GM21723 (cell line): ENCODE measurements at regions not wholly inside any gene's neighbourhood (a gene's known extent, or its start where the extent isn't known, plus 50 kb on each side); places are given as distances from the start of the nearest gene placed in this dataset.

Source experiments
- ATAC-seq: cut with Tn5 transposase; IDR thresholded peaks from one replicate; pipeline ENCODE4 v1.9.1; 2021; ENCODE audit warnings: mild to moderate bottlenecking, moderate library complexity; ENCODE audit not compliant: unreplicated experiment

- no peak for ATAC-seq
Observed at GRCh38 chr17:77358801-77359200, 218.0 kb downstream of the SEC14L1 start.

GRCh38 chr17:77359236-77359635 lies 218.5 kb downstream of the SEC14L1 start:
- ATAC-seq: no peak

- ATAC-seq: no peak
Observed at GRCh38 chr17:77361986-77362620, 221.3 kb downstream of the SEC14L1 start.

GRCh38 chr17:77363821-77364361 lies 223.1 kb downstream of the SEC14L1 start:
- no peak for ATAC-seq

GRCh38 chr17:77364381-77364911 lies 223.7 kb downstream of the SEC14L1 start:
- ATAC-seq: no peak

- no peak for ATAC-seq
Observed at GRCh38 chr17:77364941-77365583, 224.3 kb downstream of the SEC14L1 start.

- no peak for ATAC-seq
Observed at GRCh38 chr17:77365584-77366186, 224.9 kb downstream of the SEC14L1 start.

- ATAC-seq: no peak
Observed at GRCh38 chr17:77366206-77366557, 225.4 kb downstream of the SEC14L1 start.

GRCh38 chr17:77366558-77367245 lies 225.9 kb downstream of the SEC14L1 start:
- ATAC-seq: no peak

GRCh38 chr17:77369544-77369971 lies 228.8 kb downstream of the SEC14L1 start:
- ATAC-seq: no peak

GRCh38 chr17:77370586-77370985 lies 229.8 kb downstream of the SEC14L1 start:
- ATAC-seq: no peak

- no peak for ATAC-seq
Observed at GRCh38 chr17:77371117-77371887, 230.5 kb downstream of the SEC14L1 start.

GRCh38 chr17:77371888-77372443 lies 231.2 kb downstream of the SEC14L1 start:
- ATAC-seq: no peak

- ATAC-seq: peak; percentile 68
Observed at GRCh38 chr17:77372444-77373298, 231.9 kb downstream of the SEC14L1 start.

GRCh38 chr17:77373299-77374169 lies 232.8 kb downstream of the SEC14L1 start:
- no peak for ATAC-seq

- no peak for ATAC-seq
Observed at GRCh38 chr17:77374170-77374936, 233.6 kb downstream of the SEC14L1 start.

- no peak for ATAC-seq
Observed at GRCh38 chr17:77375108-77375916, 234.5 kb downstream of the SEC14L1 start.
